ENCODE measurements at regions not wholly inside any gene's neighbourhood (a gene's known extent, or its start where the extent isn't known, plus 50 kb on each side); places are given as distances from the start of the nearest gene placed in this dataset.
A peak's percentile ranks its signal among the peaks of the same experiment; 100 is the strongest.

- H3K27me3 ChIP-seq (ENCODE audit: control insufficient read depth, insufficient read depth, low read length) = no peaks in the 10 kb centered on the region
- peak overlapping the region; percentile 58 for H3K18ac ChIP-seq (ENCODE audit: low read depth, low read length)
- H2AK5ac ChIP-seq (ENCODE audit: low read depth, low read length) = peak overlapping the region; percentile 69
- peak overlapping the region; percentile 17; the same call in 2 of the 3 replicates for H2BK15ac ChIP-seq (ENCODE audit: low read depth, low read length)
- no peaks in the 10 kb centered on the region for H4K20me1 ChIP-seq (ENCODE audit: insufficient read depth, low read length)
- intact Hi-C loops (cut with micrococcal nuclease) = loop anchor here (5.0 kb wide), 1 partner anchor 70 kb away; no protein-coding TSS in a partner anchor
- DNase-seq = no peak
- 75% methylated on average over 4 of the region's 7 CpGs; no CpG with 5 or more reads in 1 of the 2 experiments for WGBS, 2 experiments (ENCODE audit: extremely low coverage in 2 of 2, insufficient read length in 1 of 2)
- peak overlapping the region; percentile 44; the same call in 1 of the 2 replicates for H2BK20ac ChIP-seq (ENCODE audit: low read depth, low read length)
- H3K9me1 ChIP-seq (ENCODE audit: insufficient read depth, low read length) = peaks cover 10% of the 10 kb centered on the region
- ChIA-PET CTCF (interaction anchor here (0.5 kb wide), 1 partner anchor 394 kb away, joined by 4 read pairs; no protein-coding TSS in a partner anchor), POLR2A (ENCODE audit: unreplicated experiment) (no interaction called here)
- H3K9ac ChIP-seq (ENCODE audit: low read depth, low read length) = no peak overlapping the region
- H3K79me1 ChIP-seq (ENCODE audit: low read depth in 1 of 2, low read length in 2 of 2) = peaks cover 0 to 4% of the 10 kb centered on the region in 2 experiments; a peak in 1 of 4 replicates
- peak overlapping the region in 1 of 2 experiments; percentile 88; a peak in 1 of 4 replicates for H4K8ac ChIP-seq (ENCODE audit: low read depth in 2 of 2, low read length in 2 of 2)
- no peak overlapping the region for H3K56ac ChIP-seq (ENCODE audit: extremely low read depth, insufficient read depth, low read length)
- no peaks in the 10 kb centered on the region for H3K9me3 ChIP-seq (ENCODE audit: control insufficient read depth, insufficient read depth, low read length)
- peak overlapping the region; percentile 93 for H2BK120ac ChIP-seq (ENCODE audit: low read depth, low read length)
- H2BK5ac ChIP-seq (ENCODE audit: low read depth, low read length, poor library complexity, severe bottlenecking) = peak overlapping the region; percentile 92
- in situ Hi-C loops (cut with MboI; ENCODE audit: low sequenced_read_pairs) = no loop called here
- no TSS peak for BruUV-seq (replicated peaks)
- TF ChIP-seq, protein P1, sequence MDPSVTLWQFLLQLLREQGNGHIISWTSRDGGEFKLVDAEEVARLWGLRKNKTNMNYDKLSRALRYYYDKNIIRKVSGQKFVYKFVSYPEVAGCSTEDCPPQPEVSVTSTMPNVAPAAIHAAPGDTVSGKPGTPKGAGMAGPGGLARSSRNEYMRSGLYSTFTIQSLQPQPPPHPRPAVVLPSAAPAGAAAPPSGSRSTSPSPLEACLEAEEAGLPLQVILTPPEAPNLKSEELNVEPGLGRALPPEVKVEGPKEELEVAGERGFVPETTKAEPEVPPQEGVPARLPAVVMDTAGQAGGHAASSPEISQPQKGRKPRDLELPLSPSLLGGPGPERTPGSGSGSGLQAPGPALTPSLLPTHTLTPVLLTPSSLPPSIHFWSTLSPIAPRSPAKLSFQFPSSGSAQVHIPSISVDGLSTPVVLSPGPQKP (IDR thresholded peaks at IDR 0.05; ENCODE audit: borderline replicate concordance, low read depth, low read length) = no peak
- TF ChIP-seq RCOR1 (IDR thresholded peaks at IDR 0.05; ENCODE audit: insufficient replicate concordance, low read length) (no peak), POLR2A (IDR thresholded peaks at IDR 0.05; ENCODE audit: low read depth, low read length) (0 out of 2 replicates have a peak, but pooled peaks have one; percentile 14), MXI1 (IDR thresholded peaks at IDR 0.05; ENCODE audit: borderline replicate concordance, low read depth, low read length) (no peak), MAZ (IDR thresholded peaks at IDR 0.05; ENCODE audit: borderline replicate concordance, low read depth, low read length) (no peak)
- H3K23ac ChIP-seq (ENCODE audit: low read depth, low read length) = peak overlapping the region; percentile 11; the same call in 1 of the 2 replicates
- peak overlapping the region; percentile 90 for H3K4ac ChIP-seq (ENCODE audit: low read depth, low read length)
- H4K5ac ChIP-seq (ENCODE audit: low read depth, low read length) = peak overlapping the region; percentile 59
- no peak overlapping the region for H3K4me3 ChIP-seq (ENCODE audit: insufficient read depth, low read depth, low read length)
- peaks cover 36% of the 10 kb centered on the region for H3K4me1 ChIP-seq (ENCODE audit: control insufficient read depth, insufficient read depth, low read length)
- H2AK9ac ChIP-seq (replicated peaks; ENCODE audit: low read depth, low read length, poor library complexity) = peak overlapping the region; percentile 63
- H3K4me2 ChIP-seq (ENCODE audit: low read depth, low read length) = no peak overlapping the region
- peak overlapping the region; percentile 89 for H4K91ac ChIP-seq (ENCODE audit: insufficient read depth, low read depth, low read length)
- dilution Hi-C loops (cut with HindIII; ENCODE audit: low sequenced_read_pairs, unreplicated experiment) = no loop called here
- peak overlapping the region; percentile 70 for H3K27ac ChIP-seq (ENCODE audit: insufficient read depth, low read length)
- H3K36me3 ChIP-seq (ENCODE audit: control insufficient read depth, insufficient read depth, low read length) = no peaks in the 10 kb centered on the region
- no peak for ATAC-seq (ENCODE audit: low read depth)
- H2AFZ ChIP-seq (replicated peaks; ENCODE audit: low read length, poor library complexity) = no peak overlapping the region
- H3K14ac ChIP-seq (replicated peaks; ENCODE audit: low read depth, low read length) = peak overlapping the region; percentile 69
Observed at GRCh38 chr1:234532503-234532922, 53.5 kb upstream of the TARBP1 start.

Measured in IMR-90 (cell line).